Spleen (tissue), 11 donors: ENCODE measurements at regions not wholly inside any gene's neighbourhood (a gene's known extent, or its start where the extent isn't known, plus 50 kb on each side); places are given as distances from the start of the nearest gene placed in this dataset.

ENCODE experiments used
- DNase-seq: peaks from one replicate; pipeline ENCODE4 v3.0.0-alpha.2; 2020
- H3K27ac ChIP-seq, 8 donors: fragments of 200-600 bp; sonication (generic) in 7 of 8; 1 replicate in 4 of 8; 2 replicates in 4 of 8; pipeline versions ENCODE4 v1.5.0 to v1.8.0; 2016 to 2021; ENCODE audit warnings: inconsistent platforms in 4 of 8, mild to moderate bottlenecking in 4 of 8, moderate library complexity in 1 of 8
- H3K27me3 ChIP-seq, 7 donors: fragments of 200-600 bp; sonication (generic) in 6 of 7; replicated peaks in 1 of 7; 1 replicate in 4 of 7; 2 replicates in 3 of 7; pipeline versions ENCODE4 v1.5.0 to v1.8.0; 2016 to 2021; ENCODE audit warnings: inconsistent platforms in 3 of 7, mild to moderate bottlenecking in 1 of 7
- H3K36me3 ChIP-seq, 6 donors: fragments of 200-600 bp; sonication (generic) in 5 of 6; 1 replicate in 4 of 6; 2 replicates in 2 of 6; pipeline versions ENCODE4 v1.5.0 to v1.8.0; 2016 to 2021; ENCODE audit warnings: inconsistent platforms in 2 of 6
- H3K4me1 ChIP-seq, 6 donors: fragments of 200-600 bp; sonication (generic) in 5 of 6; 1 replicate in 3 of 6; 2 replicates in 3 of 6; pipeline versions ENCODE4 v1.5.0 to v1.8.0; 2016 to 2021; ENCODE audit warnings: inconsistent platforms in 3 of 6
- H3K4me3 ChIP-seq, 8 donors: fragments of 200-600 bp; sonication (generic) in 7 of 8; 1 replicate in 4 of 8; 2 replicates in 4 of 8; pipeline versions ENCODE4 v1.5.0 to v1.8.0; 2016 to 2021; ENCODE audit warnings: inconsistent platforms in 4 of 8, mild to moderate bottlenecking in 4 of 8, moderate library complexity in 2 of 8
- H3K9me3 ChIP-seq, 8 donors: fragments of 200-600 bp; sonication (generic) in 7 of 8; 1 replicate in 4 of 8; 2 replicates in 4 of 8; pipeline versions ENCODE4 v1.5.0 to v1.8.0; 2016 to 2021; ENCODE audit warnings: inconsistent platforms in 4 of 8
- CTCF ChIP-seq, 11 experiments: fragments of 200-600 bp in 7 of 11; fragments of 450-650 bp in 4 of 11; sonication (generic) in 4 of 11; IDR thresholded peaks in 8 of 11; conservative IDR thresholded peaks in 3 of 11; 1 replicate in 7 of 11; 2 replicates in 4 of 11; pipeline versions ENCODE4 v1.4.0 to v1.8.0; 2016 to 2021; ENCODE audit warnings: antibody characterized with exemption in 11 of 11, inconsistent platforms in 4 of 11, mild to moderate bottlenecking in 1 of 11
- POLR2A ChIP-seq, 3 donors: fragments of 450-650 bp; IDR thresholded peaks; one replicate each; pipeline ENCODE4 v1.5.1; 2017; ENCODE audit warnings: antibody characterized with exemption in 3 of 3, mild to moderate bottlenecking in 1 of 3
- POLR2AphosphoS5 ChIP-seq, 3 donors: sonication (generic); formaldehyde crosslinking; IDR thresholded peaks; one replicate each; pipeline ENCODE4 v1.5.1; 2017; ENCODE audit warnings: antibody characterized with exemption in 3 of 3
- WGBS, 5 donors: extraction: QIAGEN DNeasy Blood & Tissue Kit in 3 of 5; methylation state at CpG; one replicate each; pipeline versions ENCODE4 v1.1.5 to v1.1.7; 2013 to 2018; 5-methylcytosine and 5-hydroxymethylcytosine counted together
- intact Hi-C: fragments of 100-400 bp; cut with DNase I; formaldehyde crosslinking; loops from one replicate; pipeline ENCODE4 v1.15.0; 2023; ENCODE audit warnings: low total_unique reads
- donor health status: healthy with polysubstance abuse.
- donor health status: DM: no; HTN: no; CAD: no; lungs with moderate emphysema.
- donor health status: DM: no; HTN: no; CAD: no.
- donor health status: Bipolar disorder and iron deficiency.
- donor health status: healthy.
- donor health status: DM: no; HTN: no; CAD: no.
- donor health status: DM: yes; HTN: yes; CAD: no.

GRCh38 chr3:30440147-30440604, 166.2 kb upstream of the TGFBR2 start:
- H3K27ac ChIP-seq, result no peak overlapping the region
- WGBS, 5 donors, result 77 to 94% (median 83%) methylated on average over 2 of the region's 2 CpGs
- no peak for DNase-seq
- H3K36me3 ChIP-seq, result no peaks in the 10 kb centered on the region
- no peaks in the 10 kb centered on the region for H3K9me3 ChIP-seq
- peaks cover 0 to 33% (median 20%) of the 10 kb centered on the region in 6 donors for H3K4me1 ChIP-seq
- TF ChIP-seq CTCF (IDR thresholded peaks at IDR 0.05 in 8 of 11, conservative IDR thresholded peaks at IDR 0.05 in 3 of 11) (no peak), POLR2AphosphoS5 (IDR thresholded peaks at IDR 0.05) (no peak), POLR2A (IDR thresholded peaks at IDR 0.05) (no peak)
- H3K27me3 ChIP-seq, result no peaks in the 10 kb centered on the region
- intact Hi-C loops, result no loop called here
- H3K4me3 ChIP-seq, result no peak overlapping the region

- H3K4me3 ChIP-seq, result no peak overlapping the region
- no peaks in the 10 kb centered on the region for H3K36me3 ChIP-seq
- WGBS, 5 donors, result 87 to 97% (median 92%) methylated on average over 3 of the region's 3 CpGs
- intact Hi-C loops, result no loop called here
- TF ChIP-seq CTCF (IDR thresholded peaks at IDR 0.05 in 8 of 11, conservative IDR thresholded peaks at IDR 0.05 in 3 of 11) (no peak), POLR2A (IDR thresholded peaks at IDR 0.05) (no peak), POLR2AphosphoS5 (IDR thresholded peaks at IDR 0.05) (no peak)
- no peak for DNase-seq
- no peaks in the 10 kb centered on the region for H3K9me3 ChIP-seq
- peaks cover 0 to 26% (median 14%) of the 10 kb centered on the region in 6 donors for H3K4me1 ChIP-seq
- no peaks in the 10 kb centered on the region for H3K27me3 ChIP-seq
- H3K27ac ChIP-seq, result no peak overlapping the region
Measured at GRCh38 chr3:30440880-30441279, 165.5 kb upstream of the TGFBR2 start.

GRCh38 chr3:30443756-30444673, 162.4 kb upstream of the TGFBR2 start:
- no peak for DNase-seq
- WGBS, 5 donors, result 61 to 78% (median 71%) methylated on average over 6 of the region's 6 CpGs
- Histone ChIP-seq H3K27ac (peak overlapping the region in 2 of 8 donors; percentile 24 to 25), H3K4me3 (no peak overlapping the region), H3K4me1 (no peaks in the 10 kb centered on the region), H3K36me3 (no peaks in the 10 kb centered on the region), H3K9me3 (no peaks in the 10 kb centered on the region), H3K27me3 (no peaks in the 10 kb centered on the region)
- intact Hi-C loops, result no loop called here
- TF ChIP-seq POLR2AphosphoS5 (IDR thresholded peaks at IDR 0.05), result no peak
- no peak for TF ChIP-seq POLR2A (IDR thresholded peaks at IDR 0.05)
- TF ChIP-seq CTCF (IDR thresholded peaks at IDR 0.05 in 8 of 11, conservative IDR thresholded peaks at IDR 0.05 in 3 of 11), result no peak
